GM18951 (cell line): ENCODE measurements at regions not wholly inside any gene's neighbourhood (a gene's known extent, or its start where the extent isn't known, plus 50 kb on each side); places are given as distances from the start of the nearest gene placed in this dataset.

Source experiments
- POLR2A ChIP-seq: IDR thresholded peaks from 4 replicates; pipeline ENCODE4 v1.6.1; 2011; ENCODE audit warnings: mild to moderate bottlenecking; ENCODE audit not compliant: insufficient read length, insufficient read depth; ENCODE audit errors: extremely low read depth
- in situ Hi-C: fragments of 300-500 bp; cut with MboI; formaldehyde crosslinking; loops from one replicate; pipeline ENCODE4 v1.12.0; 2022; ENCODE audit warnings: low sequenced_read_pairs, mixed read lengths, inconsistent platforms; ENCODE audit not compliant: unreplicated experiment

GRCh38 chr3:188951734-188952133, 220.0 kb upstream of the TPRG1 start:
- no peak for TF ChIP-seq POLR2A
- in situ Hi-C loops: loop anchor here (10.0 kb wide), 1 partner anchor 1217 kb away; no protein-coding TSS in a partner anchor

GRCh38 chr3:188954590-188955208, 217.1 kb upstream of the TPRG1 start:
- in situ Hi-C loops: loop anchor here (10.0 kb wide), 1 partner anchor 1220 kb away; no protein-coding TSS in a partner anchor
- TF ChIP-seq POLR2A: no peak

GRCh38 chr3:188955919-188956318, 215.9 kb upstream of the TPRG1 start:
- TF ChIP-seq POLR2A: no peak
- in situ Hi-C loops: loop anchor here (10.0 kb wide), 1 partner anchor 1221 kb away; no protein-coding TSS in a partner anchor

GRCh38 chr3:188956839-188957489, 214.8 kb upstream of the TPRG1 start:
- no peak for TF ChIP-seq POLR2A
- in situ Hi-C loops: loop anchor here (10.0 kb wide), 1 partner anchor 1222 kb away; no protein-coding TSS in a partner anchor

- no peak for TF ChIP-seq POLR2A
- in situ Hi-C loops: loop anchor here (10.0 kb wide), 1 partner anchor 1224 kb away; no protein-coding TSS in a partner anchor
These were observed 212.8 kb upstream of the TPRG1 start for GRCh38 chr3:188959013-188959412.

GRCh38 chr3:188962253-188963247, 209.2 kb upstream of the TPRG1 start:
- in situ Hi-C loops: no loop called here
- no peak for TF ChIP-seq POLR2A

- in situ Hi-C loops: no loop called here
- no peak for TF ChIP-seq POLR2A
These were observed 206.8 kb upstream of the TPRG1 start for GRCh38 chr3:188964957-188965356.

- in situ Hi-C loops: no loop called here
- no peak for TF ChIP-seq POLR2A
These were observed 199.5 kb upstream of the TPRG1 start for GRCh38 chr3:188972310-188972709.

GRCh38 chr3:188974856-188975599, 196.7 kb upstream of the TPRG1 start:
- in situ Hi-C loops: no loop called here

GRCh38 chr3:188975600-188976314, 196.0 kb upstream of the TPRG1 start:
- in situ Hi-C loops: no loop called here
- no peak for TF ChIP-seq POLR2A

More at GRCh38 chr3:188974856-188975599, 196.7 kb upstream of the TPRG1 start:
- no peak for TF ChIP-seq POLR2A

- TF ChIP-seq POLR2A: no peak
- in situ Hi-C loops: no loop called here
These were observed 195.4 kb upstream of the TPRG1 start for GRCh38 chr3:188976407-188976806.
